ENCODE measurements at regions not wholly inside any gene's neighbourhood (a gene's known extent, or its start where the extent isn't known, plus 50 kb on each side); places are given as distances from the start of the nearest gene placed in this dataset.

- DNase-seq (ENCODE audit: low read depth) = no peak
Measured at GRCh38 chr4:19151684-19152083, 1100.0 kb upstream of the SLIT2 start.

- DNase-seq (ENCODE audit: low read depth) = no peak
Measured at GRCh38 chr4:19146038-19146437, 1105.7 kb upstream of the SLIT2 start.

- no peak for DNase-seq (ENCODE audit: low read depth)
Measured at GRCh38 chr4:19135895-19136633, 1114.5 kb upstream of the LCORL start.

DNA sequence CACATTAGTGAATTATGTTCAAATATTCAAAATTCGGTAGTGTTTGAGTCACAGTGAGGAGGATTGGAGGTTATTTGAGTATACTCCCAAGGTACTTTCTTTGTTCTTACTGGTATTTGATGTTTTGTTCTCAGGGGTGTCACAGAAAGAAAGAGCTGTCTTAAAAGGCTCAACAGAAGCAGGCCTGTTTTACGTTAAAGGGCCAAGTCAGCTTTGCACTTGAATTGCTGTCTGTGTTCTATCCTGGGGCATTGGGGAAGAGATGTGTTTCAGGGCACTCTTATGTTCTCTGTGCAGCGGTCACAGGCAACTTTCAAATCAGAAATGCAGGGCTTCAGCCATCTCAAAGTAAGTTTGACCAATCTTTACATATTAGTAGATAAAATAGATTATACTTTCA lies 1113.1 kb upstream of the LCORL start:
- DNase-seq (ENCODE audit: low read depth) = no peak

DNA sequence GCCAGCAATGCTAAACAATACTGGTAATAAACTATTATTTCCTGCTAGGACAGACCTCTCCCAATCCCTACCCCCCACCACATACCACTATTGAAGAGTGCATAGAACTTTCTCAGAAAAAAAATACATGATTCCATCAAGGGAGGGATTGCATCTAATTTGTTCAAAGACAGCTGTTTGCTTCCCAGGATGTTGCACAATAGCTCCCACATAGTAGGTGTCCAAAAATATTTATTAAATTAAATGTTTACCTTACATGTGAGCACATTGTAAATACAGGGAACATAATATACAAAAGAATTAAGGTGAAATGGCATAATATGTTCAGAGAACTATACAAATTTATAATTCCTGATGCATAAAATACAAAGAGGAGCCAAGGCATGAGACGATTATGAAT lies 1111.8 kb upstream of the LCORL start:
- DNase-seq (ENCODE audit: low read depth) = no peak

- no peak for DNase-seq (ENCODE audit: low read depth)
Measured at GRCh38 chr4:19130866-19131265, 1109.3 kb upstream of the LCORL start.

GRCh38 chr4:19128176-19128575 lies 1106.6 kb upstream of the LCORL start:
- DNase-seq (ENCODE audit: low read depth) = no peak

DNA sequence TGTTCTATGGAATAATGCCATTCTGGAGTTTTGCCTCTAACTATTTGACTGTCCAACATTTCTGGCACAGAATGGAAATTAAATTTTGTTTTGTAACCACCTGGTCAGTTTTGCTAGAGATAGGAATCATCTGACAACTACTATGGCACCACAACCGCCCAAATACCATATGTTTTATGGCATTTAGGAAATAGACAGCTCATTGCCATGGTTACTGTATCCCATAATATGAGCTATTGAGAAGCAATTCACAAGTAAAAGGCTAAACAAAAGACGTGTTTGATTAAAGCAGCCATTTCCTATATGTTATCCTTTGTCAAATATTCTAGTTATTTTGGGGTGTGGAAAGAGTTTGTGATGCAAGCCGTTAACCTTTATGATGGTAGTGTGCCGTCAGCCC lies 1105.3 kb upstream of the LCORL start:
- no peak for DNase-seq (ENCODE audit: low read depth)

GRCh38 chr4:19123681-19124080 lies 1102.1 kb upstream of the LCORL start:
- no peak for DNase-seq (ENCODE audit: low read depth)

GRCh38 chr4:19119904-19120560 lies 1098.5 kb upstream of the LCORL start:
- no peak for DNase-seq (ENCODE audit: low read depth)

DNA sequence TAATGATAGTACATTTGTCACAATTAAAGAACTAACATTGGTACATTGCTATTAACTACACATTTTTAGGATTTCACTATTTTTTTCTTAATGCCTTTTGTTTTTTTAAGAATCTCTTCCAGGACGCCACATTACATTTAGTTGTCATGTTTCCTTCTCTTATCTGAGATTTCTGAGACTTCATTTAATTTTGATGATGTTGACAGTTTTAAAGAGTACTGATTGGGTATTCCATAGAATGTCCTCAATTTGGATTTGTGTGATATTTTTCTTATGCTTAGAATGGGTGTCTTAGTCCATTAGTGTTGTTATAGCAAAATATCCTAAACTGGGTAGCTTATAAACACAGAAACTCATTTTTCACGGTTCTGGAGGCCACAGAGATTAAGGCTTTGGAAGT lies 1095.5 kb upstream of the LCORL start:
- no peak for DNase-seq (ENCODE audit: low read depth)

DNA sequence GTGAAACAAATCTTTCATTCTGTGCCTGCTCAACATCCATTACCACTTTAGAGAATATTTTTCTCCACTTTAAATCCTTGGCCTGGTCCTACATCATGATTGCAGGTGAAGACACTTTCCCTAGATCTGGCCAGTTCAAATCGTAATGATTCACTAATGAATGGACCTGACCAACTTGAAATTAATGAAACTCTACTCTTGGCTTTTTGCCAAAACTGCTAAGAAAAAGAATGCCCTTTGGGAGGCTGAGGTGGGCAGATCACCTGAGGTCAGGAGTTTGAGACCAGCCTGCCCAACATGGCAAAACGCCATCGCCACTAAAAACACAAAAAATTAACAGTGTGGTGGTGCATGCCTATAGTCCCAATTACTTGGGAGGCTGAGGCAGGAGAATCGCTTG lies 1082.6 kb upstream of the LCORL start:
- DNase-seq (ENCODE audit: low read depth) = no peak

DNA sequence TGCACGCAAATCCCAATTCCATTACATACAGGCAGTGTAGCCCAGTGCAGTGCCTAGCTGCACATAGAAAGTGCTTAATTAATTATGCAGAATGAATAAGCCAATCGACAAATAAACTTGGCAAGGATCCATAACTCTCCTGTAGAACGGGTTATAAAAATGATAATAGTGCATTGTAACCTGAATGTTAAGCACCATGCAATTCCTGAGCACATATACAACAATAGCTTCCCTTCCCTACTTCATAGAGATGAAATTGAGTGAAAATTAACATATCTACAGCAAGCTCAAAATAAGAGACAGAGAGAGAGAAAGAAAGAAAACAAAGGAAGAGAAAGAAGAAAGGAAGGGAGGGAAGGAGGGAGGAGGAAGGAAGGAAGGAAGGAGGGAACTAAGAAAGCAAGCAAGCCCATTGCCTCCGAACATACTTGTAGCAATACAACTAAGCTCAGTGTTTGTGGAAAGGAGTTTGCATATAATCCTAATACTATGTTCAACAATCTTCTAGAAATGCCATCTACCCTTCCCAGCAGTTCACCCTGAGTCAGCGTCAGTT lies 1074.0 kb upstream of the LCORL start:
- no peak for DNase-seq (ENCODE audit: low read depth)

- DNase-seq (ENCODE audit: low read depth) = no peak
Measured at GRCh38 chr4:19093951-19094350, 1072.4 kb upstream of the LCORL start.

- no peak for DNase-seq (ENCODE audit: low read depth)
Measured at GRCh38 chr4:19092797-19093196, 1071.2 kb upstream of the LCORL start.

GRCh38 chr4:19074036-19074435 lies 1052.5 kb upstream of the LCORL start:
- no peak for DNase-seq (ENCODE audit: low read depth)

GRCh38 chr4:19063662-19064061 lies 1042.1 kb upstream of the LCORL start:
- no peak for DNase-seq (ENCODE audit: low read depth)

DNA sequence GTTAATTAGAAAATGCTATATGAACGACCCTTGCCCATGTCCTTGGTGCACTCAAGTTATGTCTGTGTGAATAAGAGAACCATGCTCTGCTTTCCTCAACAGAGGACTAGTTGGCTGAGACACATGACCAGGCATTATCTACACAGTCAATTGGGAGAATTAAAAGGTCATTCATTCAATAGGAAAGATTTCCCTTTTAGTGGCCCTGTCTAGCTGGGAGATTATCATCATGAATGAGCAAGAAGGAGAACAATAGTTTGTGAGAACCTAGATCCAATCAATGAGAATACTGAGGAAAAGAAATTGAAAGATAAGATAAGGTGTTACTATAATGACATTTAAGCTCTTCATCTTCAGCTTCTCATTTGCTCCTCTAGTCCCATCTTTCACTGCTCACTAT lies 1033.4 kb upstream of the LCORL start:
- DNase-seq (ENCODE audit: low read depth) = no peak

GRCh38 chr4:19051831-19052230 lies 1030.3 kb upstream of the LCORL start:
- no peak for DNase-seq (ENCODE audit: low read depth)

DNA sequence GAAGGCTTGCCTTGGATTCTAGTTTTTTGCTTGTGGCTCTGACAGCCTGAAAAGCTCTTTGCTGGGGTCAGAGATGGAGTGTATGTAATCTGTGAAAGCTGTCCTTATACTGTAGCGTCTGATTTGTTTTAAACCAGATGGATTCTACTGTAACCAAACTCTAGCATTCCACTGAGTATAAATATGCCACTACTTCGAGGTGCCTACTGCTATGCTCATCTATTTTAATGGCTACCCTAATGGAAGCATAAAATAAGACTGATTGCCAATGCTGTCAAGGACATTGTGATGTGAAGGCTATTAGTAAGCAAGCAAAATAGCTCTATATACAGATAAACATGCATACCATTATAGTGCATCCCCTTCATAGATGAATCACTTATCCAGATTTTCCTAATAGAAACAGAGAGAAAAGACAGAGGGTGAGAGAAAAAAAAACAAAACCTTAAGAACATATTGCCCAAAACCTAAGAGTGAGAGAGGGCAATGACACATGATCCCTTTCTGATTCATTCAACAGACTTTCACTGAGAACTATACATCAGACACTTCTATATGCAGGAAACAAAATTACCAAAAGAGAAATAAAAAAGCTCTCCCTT lies 1025.8 kb upstream of the LCORL start:
- no peak for DNase-seq (ENCODE audit: low read depth)

GRCh38 chr4:19039816-19040215 lies 1018.3 kb upstream of the LCORL start:
- no peak for DNase-seq (ENCODE audit: low read depth)

- no peak for DNase-seq (ENCODE audit: low read depth)
Measured at GRCh38 chr4:19038231-19038630, 1016.7 kb upstream of the LCORL start.
